Caco-2 (cell line): ENCODE measurements at regions not wholly inside any gene's neighbourhood (a gene's known extent, or its start where the extent isn't known, plus 50 kb on each side); places are given as distances from the start of the nearest gene placed in this dataset.

ENCODE experiments used
- BruUV-seq: library from RNA; stranded (reverse); fragments of 400-500 nt; replicated peaks from 2 replicates; lab custom pipeline; 2021; lab: Mats Ljungman, UMichigan
- CTCF ChIA-PET: fragments of 300-600 bp; sonication (Branson Sonifier 250); formaldehyde crosslinking; loops from one replicate; lab custom pipeline; 2022; ENCODE audit warnings: antibody characterized with exemption; lab: Charles Lee
- POLR2A ChIA-PET: fragments of 300-600 bp; sonication (Branson Sonifier 250); formaldehyde crosslinking; loops from one replicate; lab custom pipeline; 2022; ENCODE audit warnings: antibody characterized with exemption; lab: Charles Lee
- DNase-seq, 2 experiments: peaks; one replicate each; pipeline versions ENCODE4 v3.0.0 to v3.0.0-alpha.2; 2020 to 2022
- H3K27me3 ChIP-seq: replicated peaks from 2 replicates; pipeline ENCODE4 v1.6.0; 2011; ENCODE audit warnings: low read length; ENCODE audit not compliant: control insufficient read depth, insufficient read depth
- H3K36me3 ChIP-seq: 2 replicates; pipeline ENCODE4 v1.5.1; 2011; ENCODE audit warnings: low read length; ENCODE audit not compliant: control insufficient read depth, insufficient read depth
- H3K4me1 ChIP-seq: fragments of 250-450 bp; sonication (Bioruptor Pico); 2 replicates; pipeline ENCODE4 v1.5.1; 2020; ENCODE audit warnings: mild to moderate bottlenecking
- H3K4me3 ChIP-seq: 2 replicates; pipeline ENCODE4 v1.5.1; 2011; ENCODE audit warnings: low read depth, mild to moderate bottlenecking, control low read depth, low read length
- H3K9me3 ChIP-seq: fragments of 250-450 bp; sonication (Bioruptor Pico); 2 replicates; pipeline ENCODE4 v1.5.1; 2020; ENCODE audit warnings: mild to moderate bottlenecking, moderate library complexity
- H3K27ac Mint-ChIP-seq: one replicate; pipeline ENCODE4 v1.8.0; 2022; ENCODE audit warnings: mixed read lengths; ENCODE audit not compliant: unreplicated experiment
- H3K27me3 Mint-ChIP-seq: one replicate; pipeline ENCODE4 v1.8.0; 2022; ENCODE audit warnings: mixed read lengths; ENCODE audit not compliant: insufficient read depth, unreplicated experiment
- H3K36me3 Mint-ChIP-seq: one replicate; pipeline ENCODE4 v1.8.0; 2022; ENCODE audit warnings: mild to moderate bottlenecking, mixed read lengths; ENCODE audit not compliant: insufficient read depth, unreplicated experiment
- H3K4me1 Mint-ChIP-seq: one replicate; pipeline ENCODE4 v1.8.0; 2022; ENCODE audit warnings: low read depth, mixed read lengths; ENCODE audit not compliant: unreplicated experiment
- H3K4me3 Mint-ChIP-seq: one replicate; pipeline ENCODE4 v1.8.0; 2022; ENCODE audit warnings: mild to moderate bottlenecking, moderate library complexity, mixed read lengths; ENCODE audit not compliant: unreplicated experiment
- H3K9me3 Mint-ChIP-seq: one replicate; pipeline ENCODE4 v1.8.0; 2022; ENCODE audit warnings: mixed read lengths; ENCODE audit not compliant: unreplicated experiment
- intact Hi-C: fragments of 100-400 bp; cut with micrococcal nuclease; formaldehyde crosslinking; loops from one replicate; pipeline ENCODE4 v1.10.0; 2022; ENCODE audit not compliant: unreplicated experiment
- TF ChIP-seq, protein P1 (sequence below), 2 experiments: fragments of 200-600 bp in 1 of 2; IDR thresholded peaks; 1 replicate in 1 of 2; 2 replicates in 1 of 2; pipeline versions ENCODE4 v1.5.1 to v1.8.0; 2011 to 2022; ENCODE audit warnings: antibody characterized with exemption in 1 of 2, control low read depth in 1 of 2, inconsistent platforms in 1 of 2, low read depth in 1 of 2, low read length in 1 of 2, mild to moderate bottlenecking in 1 of 2, moderate library complexity in 1 of 2; ENCODE audit not compliant: insufficient read depth in 1 of 2, severe bottlenecking in 1 of 2, unreplicated experiment in 1 of 2

- H3K4me1 Mint-ChIP-seq = no peaks in the 10 kb centered on the region
- H3K27me3 ChIP-seq = no peaks in the 10 kb centered on the region
- H3K36me3 ChIP-seq = no peaks in the 10 kb centered on the region
- intact Hi-C loops = no loop called here
- peaks cover 2% of the 10 kb centered on the region for H3K27me3 Mint-ChIP-seq
- H3K9me3 ChIP-seq = peaks cover 7% of the 10 kb centered on the region
- no peak overlapping the region for H3K4me3 ChIP-seq
- peaks cover 8% of the 10 kb centered on the region for H3K9me3 Mint-ChIP-seq
- no peak overlapping the region for H3K27ac Mint-ChIP-seq
- H3K36me3 Mint-ChIP-seq = no peaks in the 10 kb centered on the region
- TF ChIP-seq, protein P1, sequence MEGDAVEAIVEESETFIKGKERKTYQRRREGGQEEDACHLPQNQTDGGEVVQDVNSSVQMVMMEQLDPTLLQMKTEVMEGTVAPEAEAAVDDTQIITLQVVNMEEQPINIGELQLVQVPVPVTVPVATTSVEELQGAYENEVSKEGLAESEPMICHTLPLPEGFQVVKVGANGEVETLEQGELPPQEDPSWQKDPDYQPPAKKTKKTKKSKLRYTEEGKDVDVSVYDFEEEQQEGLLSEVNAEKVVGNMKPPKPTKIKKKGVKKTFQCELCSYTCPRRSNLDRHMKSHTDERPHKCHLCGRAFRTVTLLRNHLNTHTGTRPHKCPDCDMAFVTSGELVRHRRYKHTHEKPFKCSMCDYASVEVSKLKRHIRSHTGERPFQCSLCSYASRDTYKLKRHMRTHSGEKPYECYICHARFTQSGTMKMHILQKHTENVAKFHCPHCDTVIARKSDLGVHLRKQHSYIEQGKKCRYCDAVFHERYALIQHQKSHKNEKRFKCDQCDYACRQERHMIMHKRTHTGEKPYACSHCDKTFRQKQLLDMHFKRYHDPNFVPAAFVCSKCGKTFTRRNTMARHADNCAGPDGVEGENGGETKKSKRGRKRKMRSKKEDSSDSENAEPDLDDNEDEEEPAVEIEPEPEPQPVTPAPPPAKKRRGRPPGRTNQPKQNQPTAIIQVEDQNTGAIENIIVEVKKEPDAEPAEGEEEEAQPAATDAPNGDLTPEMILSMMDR (IDR thresholded peaks at IDR 0.05; ENCODE audit: insufficient read depth in 1 of 2, low read depth in 1 of 2, low read length in 1 of 2, severe bottlenecking in 1 of 2, unreplicated experiment in 1 of 2) = no peak
- CTCF ChIA-PET = no interaction called here
- H3K4me1 ChIP-seq = no peaks in the 10 kb centered on the region
- no peak for DNase-seq
- POLR2A ChIA-PET = no interaction called here
- H3K4me3 Mint-ChIP-seq = no peak overlapping the region
- no TSS peak for BruUV-seq
Observed at GRCh38 chr18:11259469-11260150, 110.2 kb upstream of the PIEZO2 start.

GRCh38 chr18:11258039-11258610, 108.8 kb upstream of the PIEZO2 start:
- Mint-ChIP-seq H3K27ac (no peak overlapping the region), H3K9me3 (no peaks in the 10 kb centered on the region), H3K4me1 (no peaks in the 10 kb centered on the region), H3K36me3 (no peaks in the 10 kb centered on the region), H3K4me3 (no peak overlapping the region), H3K27me3 (peaks cover 2% of the 10 kb centered on the region)
- BruUV-seq = no TSS peak
- Histone ChIP-seq H3K4me1 (no peaks in the 10 kb centered on the region), H3K36me3 (no peaks in the 10 kb centered on the region), H3K27me3 (no peaks in the 10 kb centered on the region), H3K9me3 (no peaks in the 10 kb centered on the region), H3K4me3 (no peak overlapping the region)
- no peak for DNase-seq
- TF ChIP-seq, protein P1 (IDR thresholded peaks at IDR 0.05; ENCODE audit: insufficient read depth in 1 of 2, low read depth in 1 of 2, low read length in 1 of 2, severe bottlenecking in 1 of 2, unreplicated experiment in 1 of 2) = no peak
- POLR2A ChIA-PET = no interaction called here
- CTCF ChIA-PET = no interaction called here
- intact Hi-C loops = no loop called here

DNA sequence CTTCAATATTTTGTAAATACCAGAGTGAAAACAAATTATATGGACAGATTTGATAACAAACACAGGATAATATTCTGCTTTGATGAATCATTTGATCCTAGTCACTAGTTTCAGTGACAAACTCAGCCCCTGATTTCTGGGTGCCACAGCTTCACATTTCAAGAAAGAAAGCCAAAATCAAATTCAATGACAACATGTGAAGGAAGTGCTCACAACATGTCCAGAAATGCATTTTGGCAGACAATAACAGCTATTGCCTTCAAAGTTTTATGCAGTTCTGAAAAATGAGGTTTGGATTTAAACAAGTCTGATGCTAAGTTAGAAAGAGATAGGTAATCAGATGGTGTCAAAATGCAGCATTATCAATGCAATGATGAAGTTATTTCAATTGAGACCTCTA, 106.9 kb upstream of the PIEZO2 start:
- H3K9me3 ChIP-seq = no peaks in the 10 kb centered on the region
- TF ChIP-seq, protein P1 (IDR thresholded peaks at IDR 0.05; ENCODE audit: insufficient read depth in 1 of 2, low read depth in 1 of 2, low read length in 1 of 2, severe bottlenecking in 1 of 2, unreplicated experiment in 1 of 2) = no peak
- peaks cover 2% of the 10 kb centered on the region for H3K27me3 Mint-ChIP-seq
- intact Hi-C loops = no loop called here
- POLR2A ChIA-PET = no interaction called here
- no peaks in the 10 kb centered on the region for H3K27me3 ChIP-seq
- H3K4me3 Mint-ChIP-seq = no peak overlapping the region
- no TSS peak for BruUV-seq
- H3K36me3 ChIP-seq = no peaks in the 10 kb centered on the region
- DNase-seq = no peak
- H3K27ac Mint-ChIP-seq = no peak overlapping the region
- H3K9me3 Mint-ChIP-seq = no peaks in the 10 kb centered on the region
- CTCF ChIA-PET = no interaction called here
- no peaks in the 10 kb centered on the region for H3K4me1 ChIP-seq
- no peaks in the 10 kb centered on the region for H3K36me3 Mint-ChIP-seq
- H3K4me3 ChIP-seq = no peak overlapping the region
- H3K4me1 Mint-ChIP-seq = no peaks in the 10 kb centered on the region
